RWPE1 (cell line): ENCODE measurements at regions not wholly inside any gene's neighbourhood (a gene's known extent, or its start where the extent isn't known, plus 50 kb on each side); places are given as distances from the start of the nearest gene placed in this dataset.
A peak's percentile ranks its signal among the peaks of the same experiment; 100 is the strongest.
"Not testable (repeated sequence)": the region's sequence is repeated elsewhere in the genome, so short reads cannot be mapped to it uniquely, and the experiment has no call there.

Source experiments
- CTCF ChIA-PET: fragments of 350-600 bp; sonication (Branson Sonifier 250); formaldehyde crosslinking; extraction: SDS; loops from one replicate; lab custom pipeline; 2021; lab: Yijun Ruan, JAX
- POLR2A ChIA-PET: fragments of 400-600 bp; formaldehyde crosslinking; extraction: SDS; loops from one replicate; lab custom pipeline; 2020; ENCODE audit warnings: antibody characterized with exemption; ENCODE audit not compliant: low non-redundant PET; lab: Yijun Ruan, JAX
- DNase-seq: peaks from one replicate; pipeline ENCODE4 v3.0.0; 2012; ENCODE audit warnings: low spot score
- H3K27ac ChIP-seq: fragments of 450-650 bp; 2 replicates; pipeline ENCODE4 v1.5.1; 2017
- CTCF ChIP-seq: fragments of 450-650 bp; conservative IDR thresholded peaks from 2 replicates; pipeline ENCODE4 v1.5.1; 2017; ENCODE audit warnings: low read depth, mild to moderate bottlenecking

- POLR2A ChIA-PET = no interaction called here
- CTCF ChIA-PET = no interaction called here
- no peak for TF ChIP-seq CTCF
- DNase-seq = no peak
- no peak overlapping the region for H3K27ac ChIP-seq
Measured at GRCh38 chr20:29325304-29325640, 1932.2 kb upstream of the DEFB115 start.

- H3K27ac ChIP-seq, POLR2A ChIA-PET: not testable (repeated sequence)
Measured at GRCh38 chr20:29325781-29326180, 1931.7 kb upstream of the DEFB115 start.

GRCh38 chr20:29326376-29327070, 1930.9 kb upstream of the DEFB115 start:
- no peak overlapping the region for H3K27ac ChIP-seq
- ChIA-PET CTCF (no interaction called here), POLR2A (no interaction called here)
- no peak for DNase-seq
- TF ChIP-seq CTCF = no peak

More at GRCh38 chr20:29325781-29326180, 1931.7 kb upstream of the DEFB115 start:
- CTCF ChIA-PET, DNase-seq: not testable (repeated sequence)

- 0 out of 2 replicates have a peak, but pooled peaks have one; percentile 10 for TF ChIP-seq CTCF
- POLR2A ChIA-PET, DNase-seq, H3K27ac ChIP-seq, CTCF ChIA-PET: not testable (repeated sequence)
Measured at GRCh38 chr20:29327600-29328420, 1929.7 kb upstream of the DEFB115 start.

- H3K27ac ChIP-seq, DNase-seq, POLR2A ChIA-PET, CTCF ChIA-PET: not testable (repeated sequence)
Measured at GRCh38 chr20:29330429-29331115, 1926.9 kb upstream of the DEFB115 start.

- no peak for DNase-seq
- no peak overlapping the region for H3K27ac ChIP-seq
- POLR2A ChIA-PET = no interaction called here
- no peak for TF ChIP-seq CTCF
- CTCF ChIA-PET = no interaction called here
Measured at GRCh38 chr20:29349836-29350235, 1907.6 kb upstream of the DEFB115 start.

GRCh38 chr20:29375937-29376336, 1881.5 kb upstream of the DEFB115 start:
- POLR2A ChIA-PET, H3K27ac ChIP-seq, DNase-seq: not testable (repeated sequence)
- CTCF ChIA-PET = interaction anchor here (0.6 kb wide), 1 partner anchor 82 kb away, joined by 3 read pairs; no protein-coding TSS in a partner anchor

GRCh38 chr20:29392853-29393252, 1864.6 kb upstream of the DEFB115 start:
- CTCF ChIA-PET, DNase-seq, POLR2A ChIA-PET, H3K27ac ChIP-seq: not testable (repeated sequence)
